H9 (cell line): ENCODE measurements at regions not wholly inside any gene's neighbourhood (a gene's known extent, or its start where the extent isn't known, plus 50 kb on each side); places are given as distances from the start of the nearest gene placed in this dataset.

Experiments used
- DNase-seq: peaks from one replicate; pipeline ENCODE4 v3.0.0-alpha.2; 2017
- H2AFZ ChIP-seq: one replicate; pipeline ENCODE4 v1.6.1; 2013; ENCODE audit warnings: mild to moderate bottlenecking, low read length, control low read depth, moderate library complexity
- H2AK5ac ChIP-seq: 2 replicates; pipeline ENCODE4 v1.6.1; 2013; ENCODE audit warnings: low read length, control low read depth, mixed read lengths; ENCODE audit not compliant: insufficient read length
- H2BK120ac ChIP-seq: one replicate; pipeline ENCODE4 v1.6.1; 2013; ENCODE audit warnings: low read depth, mild to moderate bottlenecking, low read length, control low read depth, inconsistent platforms; ENCODE audit not compliant: poor library complexity, severe bottlenecking
- H2BK12ac ChIP-seq: 2 replicates; pipeline ENCODE4 v1.6.1; 2013; ENCODE audit warnings: low read length, control low read depth, mixed read lengths, low read depth; ENCODE audit not compliant: insufficient read length
- H2BK15ac ChIP-seq: 2 replicates; pipeline ENCODE4 v1.6.1; 2013; ENCODE audit warnings: low read depth, low read length, control low read depth
- H2BK20ac ChIP-seq: one replicate; pipeline ENCODE4 v1.6.1; 2013; ENCODE audit warnings: low read depth, mild to moderate bottlenecking, low read length, control low read depth, inconsistent platforms; ENCODE audit not compliant: poor library complexity, severe bottlenecking
- H2BK5ac ChIP-seq: 2 replicates; pipeline ENCODE4 v1.6.1; 2013; ENCODE audit warnings: low read length, control low read depth, mixed read lengths; ENCODE audit not compliant: insufficient read length
- H3K14ac ChIP-seq: 2 replicates; pipeline ENCODE4 v1.6.1; 2013; ENCODE audit warnings: low read length, control low read depth; ENCODE audit not compliant: insufficient read depth
- H3K18ac ChIP-seq: 2 replicates; pipeline ENCODE4 v1.6.1; 2013; ENCODE audit warnings: low read depth, mild to moderate bottlenecking, mixed read lengths, low read length, control low read depth; ENCODE audit not compliant: insufficient read length
- H3K23ac ChIP-seq: 2 replicates; pipeline ENCODE4 v1.6.1; 2013; ENCODE audit warnings: low read length, control low read depth, mixed read lengths, low read depth; ENCODE audit not compliant: insufficient read length
- H3K23me2 ChIP-seq: 2 replicates; pipeline ENCODE4 v1.6.1; 2013; ENCODE audit warnings: low read depth, mild to moderate bottlenecking, mixed read lengths, low read length, control low read depth; ENCODE audit not compliant: insufficient read length, poor library complexity, severe bottlenecking
- H3K27ac ChIP-seq: 2 replicates; pipeline ENCODE4 v1.5.1; 2013; ENCODE audit warnings: low read length, control low read depth, mixed read lengths, low read depth; ENCODE audit not compliant: insufficient read length
- H3K27me3 ChIP-seq: 2 replicates; pipeline ENCODE4 v1.6.1; 2013; ENCODE audit warnings: low read length, control low read depth, inconsistent platforms; ENCODE audit not compliant: insufficient read depth
- H3K4ac ChIP-seq: 2 replicates; pipeline ENCODE4 v1.6.1; 2013; ENCODE audit warnings: low read depth, mild to moderate bottlenecking, control low read depth, inconsistent platforms, low read length, moderate library complexity
- H3K4me1 ChIP-seq: 2 replicates; pipeline ENCODE4 v1.6.1; 2013; ENCODE audit warnings: low read length, control low read depth, inconsistent platforms; ENCODE audit not compliant: insufficient read depth
- H3K4me2 ChIP-seq: 2 replicates; pipeline ENCODE4 v1.6.1; 2013; ENCODE audit warnings: low read length, control low read depth, mixed read lengths; ENCODE audit not compliant: insufficient read length, insufficient read depth
- H3K56ac ChIP-seq: 2 replicates; pipeline ENCODE4 v1.6.1; 2013; ENCODE audit warnings: low read depth, mild to moderate bottlenecking, mixed read lengths, low read length, control low read depth; ENCODE audit not compliant: insufficient read length
- H3K79me1 ChIP-seq: 2 replicates; pipeline ENCODE4 v1.6.1; 2013; ENCODE audit warnings: low read depth, mild to moderate bottlenecking, moderate library complexity, low read length, control low read depth, inconsistent platforms; ENCODE audit not compliant: insufficient read depth, poor library complexity, severe bottlenecking
- H3K79me2 ChIP-seq: 2 replicates; pipeline ENCODE4 v1.6.1; 2013; ENCODE audit warnings: low read length, control low read depth, inconsistent platforms; ENCODE audit not compliant: insufficient read depth
- H3K9ac ChIP-seq: 2 replicates; pipeline ENCODE4 v1.6.1; 2013; ENCODE audit warnings: low read length, control low read depth, mixed read lengths; ENCODE audit not compliant: insufficient read length; ENCODE audit errors: extremely low read depth
- H3K9me3 ChIP-seq: one replicate; pipeline ENCODE4 v1.6.1; 2013; ENCODE audit warnings: low read depth, low read length, inconsistent platforms; ENCODE audit not compliant: control insufficient read depth
- H3T11ph ChIP-seq: one replicate; pipeline ENCODE4 v1.6.1; 2013; ENCODE audit warnings: mild to moderate bottlenecking, low read length, control low read depth, inconsistent platforms
- H4K20me1 ChIP-seq: one replicate; pipeline ENCODE4 v1.6.1; 2013; ENCODE audit not compliant: control insufficient read depth, insufficient read length, insufficient read depth
- H4K5ac ChIP-seq: 2 replicates; pipeline ENCODE4 v1.6.1; 2013; ENCODE audit warnings: low read depth, mild to moderate bottlenecking, mixed read lengths, low read length, control low read depth; ENCODE audit not compliant: insufficient read length
- H4K8ac ChIP-seq: replicated peaks from 2 replicates; pipeline ENCODE4 v1.6.1; 2013; ENCODE audit warnings: low read length, control low read depth, mixed read lengths, low read depth; ENCODE audit not compliant: insufficient read length
- H4K91ac ChIP-seq: 2 replicates; pipeline ENCODE4 v1.6.1; 2013; ENCODE audit warnings: low read depth, mild to moderate bottlenecking, moderate library complexity, mixed read lengths, low read length, control low read depth; ENCODE audit not compliant: insufficient read length
- H3K27ac Mint-ChIP-seq, 3 experiments: 2 replicates in 2 of 3; 3 replicates in 1 of 3; pipeline ENCODE4 v1.8.0; 2020 to 2021; ENCODE audit warnings: mixed read lengths in 3 of 3, mild to moderate bottlenecking in 1 of 3, moderate library complexity in 1 of 3
- H3K27me3 Mint-ChIP-seq: 2 replicates; pipeline ENCODE4 v1.8.0; 2021; ENCODE audit warnings: low read depth, mild to moderate bottlenecking, moderate library complexity, mixed read lengths
- H3K36me3 Mint-ChIP-seq, 3 experiments: 2 replicates in 2 of 3; 3 replicates in 1 of 3; pipeline ENCODE4 v1.8.0; 2020 to 2021; ENCODE audit warnings: low read depth in 3 of 3, mixed read lengths in 3 of 3; ENCODE audit not compliant: insufficient read depth in 1 of 3
- H3K4me1 Mint-ChIP-seq, 2 experiments: 2 replicates each; pipeline ENCODE4 v1.8.0; 2020; ENCODE audit warnings: mixed read lengths in 2 of 2
- H3K4me3 Mint-ChIP-seq, 2 experiments: 2 replicates in 1 of 2; 3 replicates in 1 of 2; pipeline ENCODE4 v1.8.0; 2020 to 2021; ENCODE audit warnings: mild to moderate bottlenecking in 2 of 2, mixed read lengths in 2 of 2, moderate library complexity in 1 of 2
- H3K9me3 Mint-ChIP-seq, 2 experiments: 2 replicates in 1 of 2; 3 replicates in 1 of 2; pipeline ENCODE4 v1.8.0; 2020; ENCODE audit warnings: mild to moderate bottlenecking in 2 of 2, mixed read lengths in 2 of 2, moderate library complexity in 1 of 2
- WGBS: extraction: QIAGEN DNeasy Blood & Tissue Kit; methylation state at CpG from one replicate; pipeline ENCODE4 v1.1.7; 2013; ENCODE audit warnings: missing lambda C conversion rate, low lambda C conversion rate, mixed read lengths; ENCODE audit not compliant: insufficient read length; ENCODE audit errors: extremely low coverage; 5-methylcytosine and 5-hydroxymethylcytosine counted together
- TF ChIP-seq, protein P1 (sequence below): fragments of 200-600 bp; sonication (generic); conservative IDR thresholded peaks from 3 replicates; pipeline ENCODE4 v1.8.0; 2021; ENCODE audit warnings: antibody characterized with exemption, mild to moderate bottlenecking

DNA sequence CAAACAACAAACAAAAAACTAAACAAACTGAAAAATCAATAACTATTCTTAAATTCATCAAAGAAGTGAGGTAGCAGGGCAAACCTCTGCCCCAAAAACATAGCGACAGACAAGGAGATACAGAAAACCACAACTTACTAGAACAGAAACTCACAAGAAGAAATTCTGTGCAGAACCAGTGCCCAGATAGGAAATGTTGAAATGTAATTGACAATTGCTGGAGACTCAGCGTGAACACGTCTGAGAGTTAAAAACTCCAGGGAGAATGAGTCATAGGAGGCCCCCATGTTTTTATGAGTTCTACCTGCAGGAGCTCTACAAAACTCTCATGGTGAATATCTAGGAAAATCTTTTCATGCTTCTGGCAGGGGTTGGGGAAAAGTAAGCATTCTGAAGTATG, 95.5 kb upstream of the SETMAR start:
- Mint-ChIP-seq H3K27me3 (no peaks in the 10 kb centered on the region; the same call in 1 of the 2 replicates), H3K9me3 (peaks cover 0 to 2% of the 10 kb centered on the region in 2 experiments; a peak in 2 of 5 replicates), H3K27ac (no peak overlapping the region), H3K4me1 (no peaks in the 10 kb centered on the region), H3K36me3 (no peaks in the 10 kb centered on the region), H3K4me3 (no peak overlapping the region)
- Histone ChIP-seq H3K4me1 (no peaks in the 10 kb centered on the region), H3K9me3 (no peaks in the 10 kb centered on the region), H4K91ac (no peak overlapping the region), H3K79me2 (no peaks in the 10 kb centered on the region; the same call in 1 of the 2 replicates), H3K79me1 (no peaks in the 10 kb centered on the region), H4K20me1 (no peaks in the 10 kb centered on the region), H3T11ph (no peak overlapping the region), H2AK5ac (no peak overlapping the region), H3K56ac (no peak overlapping the region), H3K4me2 (no peak overlapping the region), H4K5ac (no peak overlapping the region), H3K9ac (no peak overlapping the region), H3K4ac (no peak overlapping the region), H2AFZ (no peak overlapping the region), H2BK120ac (no peak overlapping the region), H2BK15ac (no peak overlapping the region), H3K23ac (no peak overlapping the region), H2BK12ac (no peak overlapping the region), H3K18ac (no peak overlapping the region), H2BK20ac (no peak overlapping the region), H2BK5ac (no peak overlapping the region), H3K27me3 (no peaks in the 10 kb centered on the region), H3K27ac (no peak overlapping the region), H4K8ac (no peak overlapping the region), H3K14ac (no peak overlapping the region), H3K23me2 (no peaks in the 10 kb centered on the region)
- no CpG with 5 or more reads among the region's 3 CpGs for WGBS
- TF ChIP-seq, protein P1, sequence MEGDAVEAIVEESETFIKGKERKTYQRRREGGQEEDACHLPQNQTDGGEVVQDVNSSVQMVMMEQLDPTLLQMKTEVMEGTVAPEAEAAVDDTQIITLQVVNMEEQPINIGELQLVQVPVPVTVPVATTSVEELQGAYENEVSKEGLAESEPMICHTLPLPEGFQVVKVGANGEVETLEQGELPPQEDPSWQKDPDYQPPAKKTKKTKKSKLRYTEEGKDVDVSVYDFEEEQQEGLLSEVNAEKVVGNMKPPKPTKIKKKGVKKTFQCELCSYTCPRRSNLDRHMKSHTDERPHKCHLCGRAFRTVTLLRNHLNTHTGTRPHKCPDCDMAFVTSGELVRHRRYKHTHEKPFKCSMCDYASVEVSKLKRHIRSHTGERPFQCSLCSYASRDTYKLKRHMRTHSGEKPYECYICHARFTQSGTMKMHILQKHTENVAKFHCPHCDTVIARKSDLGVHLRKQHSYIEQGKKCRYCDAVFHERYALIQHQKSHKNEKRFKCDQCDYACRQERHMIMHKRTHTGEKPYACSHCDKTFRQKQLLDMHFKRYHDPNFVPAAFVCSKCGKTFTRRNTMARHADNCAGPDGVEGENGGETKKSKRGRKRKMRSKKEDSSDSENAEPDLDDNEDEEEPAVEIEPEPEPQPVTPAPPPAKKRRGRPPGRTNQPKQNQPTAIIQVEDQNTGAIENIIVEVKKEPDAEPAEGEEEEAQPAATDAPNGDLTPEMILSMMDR = no peak
- DNase-seq = no peak
